Immature natural killer cell (primary cell): ENCODE measurements at regions not wholly inside any gene's neighbourhood (a gene's known extent, or its start where the extent isn't known, plus 50 kb on each side); places are given as distances from the start of the nearest gene placed in this dataset.
"Not testable (repeated sequence)": the region's sequence is repeated elsewhere in the genome, so short reads cannot be mapped to it uniquely, and the experiment has no call there.

Experiments used
- DNase-seq, 3 donors: peaks; one replicate each; pipeline ENCODE4 v3.0.0; 2022; ENCODE audit warnings: mixed read lengths in 1 of 3
- H3K27ac Mint-ChIP-seq, 6 donors: one replicate each; pipeline ENCODE4 v1.8.0; 2020; ENCODE audit warnings: mixed read lengths in 6 of 6, mild to moderate bottlenecking in 5 of 6, inconsistent platforms in 4 of 6, moderate library complexity in 3 of 6
- H3K27me3 Mint-ChIP-seq, 3 donors: one replicate each; pipeline ENCODE4 v1.8.0; 2020 to 2021; ENCODE audit warnings: low read depth in 3 of 3, mild to moderate bottlenecking in 3 of 3, mixed read lengths in 3 of 3, moderate library complexity in 3 of 3, inconsistent platforms in 1 of 3
- H3K36me3 Mint-ChIP-seq, 3 donors: one replicate each; pipeline ENCODE4 v1.8.0; 2020; ENCODE audit warnings: mixed read lengths in 3 of 3, inconsistent platforms in 2 of 3, mild to moderate bottlenecking in 2 of 3
- H3K4me1 Mint-ChIP-seq, 2 donors: one replicate each; pipeline ENCODE4 v1.8.0; 2020; ENCODE audit warnings: inconsistent platforms in 2 of 2, mild to moderate bottlenecking in 2 of 2, mixed read lengths in 2 of 2, moderate library complexity in 1 of 2
- H3K4me3 Mint-ChIP-seq, 5 donors: one replicate each; pipeline ENCODE4 v1.8.0; 2020; ENCODE audit warnings: mild to moderate bottlenecking in 5 of 5, mixed read lengths in 5 of 5, inconsistent platforms in 3 of 5, moderate library complexity in 3 of 5
- H3K9me3 Mint-ChIP-seq, 6 donors: one replicate each; pipeline ENCODE4 v1.8.0; 2020; ENCODE audit warnings: mild to moderate bottlenecking in 6 of 6, mixed read lengths in 6 of 6, inconsistent platforms in 4 of 6, moderate library complexity in 3 of 6

GRCh38 chr11:123332577-123332976 is 97.5 kb upstream of the GRAMD1B start:
- not testable (repeated sequence) for H3K36me3 Mint-ChIP-seq, DNase-seq, H3K9me3 Mint-ChIP-seq, H3K4me1 Mint-ChIP-seq, H3K27ac Mint-ChIP-seq, H3K27me3 Mint-ChIP-seq, H3K4me3 Mint-ChIP-seq

GRCh38 chr11:123330948-123331347 is 99.1 kb upstream of the GRAMD1B start:
- Mint-ChIP-seq H3K27me3 (peaks cover 0 to 2% (median 0%) of the 10 kb centered on the region in 3 donors), H3K4me1 (no peaks in the 10 kb centered on the region), H3K4me3 (no peak overlapping the region), H3K9me3 (no peaks in the 10 kb centered on the region), H3K36me3 (no peaks in the 10 kb centered on the region), H3K27ac (no peak overlapping the region)
- DNase-seq = no peak

GRCh38 chr11:123330471-123330870 is 99.6 kb upstream of the GRAMD1B start:
- no peak for DNase-seq
- no peak overlapping the region for H3K4me3 Mint-ChIP-seq
- H3K36me3 Mint-ChIP-seq = no peaks in the 10 kb centered on the region
- H3K4me1 Mint-ChIP-seq = no peaks in the 10 kb centered on the region
- no peak overlapping the region for H3K27ac Mint-ChIP-seq
- H3K9me3 Mint-ChIP-seq = no peaks in the 10 kb centered on the region
- H3K27me3 Mint-ChIP-seq = peaks cover 0 to 2% (median 0%) of the 10 kb centered on the region in 3 donors

- Mint-ChIP-seq H3K36me3 (no peaks in the 10 kb centered on the region), H3K27ac (no peak overlapping the region), H3K4me3 (no peak overlapping the region), H3K9me3 (no peaks in the 10 kb centered on the region), H3K27me3 (peaks cover 0 to 2% (median 0%) of the 10 kb centered on the region in 3 donors), H3K4me1 (no peaks in the 10 kb centered on the region)
- no peak for DNase-seq
Measured at GRCh38 chr11:123330071-123330470, 100.0 kb upstream of the GRAMD1B start.

- DNase-seq = no peak
- Mint-ChIP-seq H3K36me3 (no peaks in the 10 kb centered on the region), H3K4me3 (no peak overlapping the region), H3K27me3 (no peaks in the 10 kb centered on the region), H3K27ac (no peak overlapping the region), H3K4me1 (no peaks in the 10 kb centered on the region), H3K9me3 (no peaks in the 10 kb centered on the region)
Measured at GRCh38 chr11:123328281-123328867, 101.7 kb upstream of the GRAMD1B start.

- H3K4me1 Mint-ChIP-seq = no peaks in the 10 kb centered on the region
- DNase-seq = no peak
- H3K27ac Mint-ChIP-seq = no peak overlapping the region
- peaks cover 0 to 5% (median 2%) of the 10 kb centered on the region in 3 donors for H3K27me3 Mint-ChIP-seq
- no peaks in the 10 kb centered on the region for H3K9me3 Mint-ChIP-seq
- H3K36me3 Mint-ChIP-seq = no peaks in the 10 kb centered on the region
- H3K4me3 Mint-ChIP-seq = no peak overlapping the region
Measured at GRCh38 chr11:123325533-123325932, 104.5 kb upstream of the GRAMD1B start.

- Mint-ChIP-seq H3K27me3 (peaks cover 0 to 5% (median 3%) of the 10 kb centered on the region in 3 donors), H3K36me3 (no peaks in the 10 kb centered on the region), H3K9me3 (no peaks in the 10 kb centered on the region), H3K27ac (no peak overlapping the region), H3K4me1 (no peaks in the 10 kb centered on the region), H3K4me3 (no peak overlapping the region)
- no peak for DNase-seq
Measured at GRCh38 chr11:123323568-123323967, 106.5 kb upstream of the GRAMD1B start.

- H3K4me3 Mint-ChIP-seq = no peak overlapping the region
- no peaks in the 10 kb centered on the region for H3K9me3 Mint-ChIP-seq
- no peak overlapping the region for H3K27ac Mint-ChIP-seq
- H3K36me3 Mint-ChIP-seq = no peaks in the 10 kb centered on the region
- H3K27me3 Mint-ChIP-seq = peaks cover 2 to 5% (median 3%) of the 10 kb centered on the region in 3 donors
- no peaks in the 10 kb centered on the region for H3K4me1 Mint-ChIP-seq
- DNase-seq = no peak
Measured at GRCh38 chr11:123321636-123322035, 108.4 kb upstream of the GRAMD1B start.

- H3K4me3 Mint-ChIP-seq = no peak overlapping the region
- DNase-seq = no peak
- H3K27ac Mint-ChIP-seq = no peak overlapping the region
- no peaks in the 10 kb centered on the region for H3K4me1 Mint-ChIP-seq
- no peaks in the 10 kb centered on the region for H3K36me3 Mint-ChIP-seq
- peaks cover 2 to 5% (median 3%) of the 10 kb centered on the region in 3 donors for H3K27me3 Mint-ChIP-seq
- no peaks in the 10 kb centered on the region for H3K9me3 Mint-ChIP-seq
Measured at GRCh38 chr11:123318623-123319022, 111.4 kb upstream of the GRAMD1B start.

GRCh38 chr11:123318132-123318531 is 111.9 kb upstream of the GRAMD1B start:
- H3K27ac Mint-ChIP-seq, H3K4me1 Mint-ChIP-seq, DNase-seq, H3K9me3 Mint-ChIP-seq, H3K27me3 Mint-ChIP-seq, H3K36me3 Mint-ChIP-seq, H3K4me3 Mint-ChIP-seq: not testable (repeated sequence)

- Mint-ChIP-seq H3K27ac (no peak overlapping the region), H3K9me3 (no peaks in the 10 kb centered on the region), H3K4me1 (no peaks in the 10 kb centered on the region), H3K36me3 (no peaks in the 10 kb centered on the region), H3K4me3 (no peak overlapping the region), H3K27me3 (peaks cover under 1 to 3% (median 3%) of the 10 kb centered on the region in 3 donors)
- DNase-seq = no peak
Measured at GRCh38 chr11:123316003-123316402, 114.1 kb upstream of the GRAMD1B start.

- no peak overlapping the region for H3K27ac Mint-ChIP-seq
- H3K4me1 Mint-ChIP-seq = no peaks in the 10 kb centered on the region
- H3K4me3 Mint-ChIP-seq = no peak overlapping the region
- H3K27me3 Mint-ChIP-seq = peaks cover 0 to 3% (median 2%) of the 10 kb centered on the region in 3 donors
- H3K9me3 Mint-ChIP-seq = no peaks in the 10 kb centered on the region
- DNase-seq = no peak
- H3K36me3 Mint-ChIP-seq = no peaks in the 10 kb centered on the region
Measured at GRCh38 chr11:123314972-123315371, 115.1 kb upstream of the GRAMD1B start.

- Mint-ChIP-seq H3K36me3 (no peaks in the 10 kb centered on the region), H3K4me3 (no peak overlapping the region), H3K9me3 (no peaks in the 10 kb centered on the region), H3K27ac (no peak overlapping the region), H3K27me3 (peaks cover 0 to 5% (median 0%) of the 10 kb centered on the region in 3 donors), H3K4me1 (no peaks in the 10 kb centered on the region)
- no peak for DNase-seq
Measured at GRCh38 chr11:123313262-123313661, 116.8 kb upstream of the GRAMD1B start.

- Mint-ChIP-seq H3K4me1 (peaks cover 16 to 23% of the 10 kb centered on the region in 2 donors), H3K27me3 (peaks cover 3 to 8% (median 4%) of the 10 kb centered on the region in 3 donors), H3K27ac (no peak overlapping the region), H3K36me3 (no peaks in the 10 kb centered on the region), H3K4me3 (no peak overlapping the region), H3K9me3 (no peaks in the 10 kb centered on the region)
- DNase-seq = no peak
Measured at GRCh38 chr11:123308077-123308476, 113.0 kb upstream of the CLMP start.

GRCh38 chr11:123307276-123307675 is 112.2 kb upstream of the CLMP start:
- no peaks in the 10 kb centered on the region for H3K36me3 Mint-ChIP-seq
- H3K27me3 Mint-ChIP-seq = peaks cover 4 to 12% (median 4%) of the 10 kb centered on the region in 3 donors
- no peak overlapping the region for H3K4me3 Mint-ChIP-seq
- no peak overlapping the region for H3K27ac Mint-ChIP-seq
- DNase-seq = no peak
- H3K4me1 Mint-ChIP-seq = peaks cover 19 to 28% of the 10 kb centered on the region in 2 donors
- no peaks in the 10 kb centered on the region for H3K9me3 Mint-ChIP-seq
